ENCODE measurements at regions not wholly inside any gene's neighbourhood (a gene's known extent, or its start where the extent isn't known, plus 50 kb on each side); places are given as distances from the start of the nearest gene placed in this dataset.

DNA sequence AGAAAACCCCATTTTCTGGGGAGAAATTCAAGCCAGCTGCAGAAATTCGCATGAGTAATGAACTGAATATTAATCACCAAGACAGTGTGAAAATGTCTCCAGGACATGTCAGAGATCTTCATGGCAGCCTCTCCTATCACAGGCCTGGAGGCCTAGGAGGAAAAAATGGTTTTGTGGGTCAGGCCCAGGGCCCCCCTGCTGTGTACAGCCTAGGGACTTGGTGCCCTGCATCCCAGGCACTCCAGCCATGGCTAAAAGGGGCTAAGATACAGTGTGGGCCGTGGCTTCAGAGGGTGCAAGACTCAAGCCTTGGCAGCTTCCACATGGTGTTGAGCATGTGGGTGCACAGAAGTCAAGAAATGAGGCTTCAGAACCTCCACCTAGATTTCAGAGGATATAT lies 185.9 kb upstream of the GATB start:
- no peak for DNase-seq (ENCODE audit: low read depth)
- no peak for TF ChIP-seq CTCF (IDR thresholded peaks at IDR 0.05; ENCODE audit: insufficient read depth, low read depth, low read length, missing control alignments)
- H3K4me3 ChIP-seq (ENCODE audit: low read length): no peak overlapping the region

DNA sequence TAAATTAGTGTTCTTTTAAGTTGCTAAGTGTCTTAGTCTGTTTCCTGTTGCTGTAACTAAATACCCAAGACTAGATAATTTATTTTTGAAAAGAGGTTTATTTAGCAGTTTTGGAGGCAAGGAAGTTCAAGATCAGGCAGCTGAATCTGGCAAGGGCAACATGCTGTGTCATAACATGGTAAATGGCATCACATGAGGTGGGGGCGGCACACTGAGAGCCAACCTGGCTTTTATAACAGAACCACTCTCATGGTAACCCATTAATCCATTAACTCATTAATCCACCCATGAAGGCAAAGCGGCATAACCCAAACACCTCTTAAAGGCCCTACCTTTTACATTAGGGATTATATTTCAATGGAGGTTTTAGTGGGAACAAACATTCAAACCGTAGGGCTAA lies 182.2 kb upstream of the GATB start:
- no peak for TF ChIP-seq CTCF (IDR thresholded peaks at IDR 0.05; ENCODE audit: insufficient read depth, low read depth, low read length, missing control alignments)
- H3K4me3 ChIP-seq (ENCODE audit: low read length): no peak overlapping the region
- DNase-seq (ENCODE audit: low read depth): no peak

DNA sequence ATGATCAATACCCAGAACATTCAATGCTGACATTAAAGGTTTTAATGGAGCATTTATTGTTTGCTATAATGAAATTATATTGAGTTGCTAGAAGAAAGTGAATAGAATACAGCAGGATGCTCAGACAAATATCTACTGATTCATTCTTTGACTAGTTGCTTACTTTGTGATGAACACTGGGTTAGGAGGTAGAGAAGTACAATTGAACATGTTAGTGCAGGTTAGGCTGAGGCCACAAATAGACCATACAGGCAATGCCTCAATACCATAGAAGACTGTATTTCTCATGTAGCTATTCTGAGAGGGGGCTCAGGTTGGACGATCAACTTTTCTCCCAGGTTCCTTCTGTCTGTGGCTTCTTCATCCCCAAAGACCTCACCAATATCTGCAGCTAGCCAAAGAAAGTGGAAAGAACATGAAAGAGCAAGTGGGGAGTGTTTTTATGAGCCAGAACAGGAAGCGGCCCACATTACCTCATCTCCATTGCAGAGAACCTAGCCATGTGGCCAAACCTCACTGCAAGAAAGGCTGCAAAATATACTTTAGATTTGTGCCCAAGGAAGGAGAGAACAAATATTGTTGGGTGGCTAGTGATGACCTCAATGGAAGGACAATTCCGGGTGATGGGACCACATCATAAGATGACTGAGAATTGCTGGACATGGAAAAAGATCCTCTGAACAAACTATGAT lies 180.3 kb upstream of the GATB start:
- no peak for TF ChIP-seq CTCF (IDR thresholded peaks at IDR 0.05; ENCODE audit: insufficient read depth, low read depth, low read length, missing control alignments)
- no peak overlapping the region for H3K4me3 ChIP-seq (ENCODE audit: low read length)
- DNase-seq (ENCODE audit: low read depth): peak; percentile 83

DNA sequence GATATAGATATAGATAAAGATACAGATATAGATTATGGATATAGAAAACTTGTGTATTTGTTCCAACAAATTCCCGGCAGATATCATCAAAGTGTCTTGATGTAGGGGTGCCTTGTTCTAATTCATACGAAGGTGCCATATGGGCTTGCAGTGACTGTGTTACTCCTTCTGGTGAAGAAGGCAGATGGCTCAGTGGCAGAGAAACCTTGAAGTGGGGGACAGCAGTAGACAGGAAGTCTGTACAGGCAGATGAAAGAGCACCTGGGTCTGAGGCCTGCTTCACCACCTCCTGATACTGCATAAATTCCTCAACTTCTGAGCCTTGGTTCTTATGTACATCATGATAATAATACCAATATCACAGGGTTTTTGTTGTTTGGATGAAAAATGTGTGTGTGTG lies 179.5 kb upstream of the GATB start:
- DNase-seq (ENCODE audit: low read depth): no peak

DNA sequence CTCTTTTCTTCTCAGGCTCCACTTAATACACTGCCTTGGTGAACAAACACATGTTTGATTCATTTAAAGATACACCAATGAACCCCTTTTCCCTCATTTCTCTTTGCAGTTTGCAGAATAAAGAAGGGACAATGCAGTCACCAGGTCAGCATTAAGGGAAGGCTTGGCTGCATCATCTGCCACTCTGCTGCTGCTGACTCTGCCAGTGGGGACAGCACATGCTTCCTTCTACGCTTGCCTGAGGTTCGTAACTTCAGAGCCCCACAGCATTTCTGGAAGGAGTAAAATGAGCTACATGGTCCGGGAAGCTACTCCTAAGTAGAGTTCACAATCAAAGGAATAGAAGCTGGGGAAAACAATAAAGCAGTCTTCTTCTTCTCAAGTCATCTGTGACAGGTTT lies 178.9 kb upstream of the GATB start:
- DNase-seq (ENCODE audit: low read depth): no peak
- TF ChIP-seq CTCF (IDR thresholded peaks at IDR 0.05; ENCODE audit: insufficient read depth, low read depth, low read length, missing control alignments): no peak
- no peak overlapping the region for H3K4me3 ChIP-seq (ENCODE audit: low read length)

More for the DNA sequence above, 179.5 kb upstream of the GATB start:
- no peak overlapping the region for H3K4me3 ChIP-seq (ENCODE audit: low read length)
- no peak for TF ChIP-seq CTCF (IDR thresholded peaks at IDR 0.05; ENCODE audit: insufficient read depth, low read depth, low read length, missing control alignments)

DNA sequence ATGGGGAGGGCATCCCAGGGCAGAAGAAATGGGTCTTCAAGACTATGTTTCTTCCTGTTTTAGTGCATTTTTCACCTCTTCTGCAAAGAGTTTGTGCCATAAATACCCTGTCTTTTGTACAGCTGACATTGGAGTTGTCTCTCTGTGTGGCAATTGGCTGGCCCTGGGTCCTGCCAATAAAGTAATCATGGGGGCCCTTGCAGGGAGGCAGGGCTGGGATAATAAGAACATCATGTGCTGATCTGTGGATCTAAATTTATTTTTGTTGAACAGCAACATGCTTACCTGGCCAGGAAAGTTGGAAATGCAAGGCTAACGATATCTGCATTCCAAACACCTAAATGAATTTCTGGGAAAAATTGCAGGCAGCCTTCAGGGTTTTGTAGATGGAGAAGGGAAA lies 174.6 kb upstream of the GATB start:
- no peak for DNase-seq (ENCODE audit: low read depth)
- TF ChIP-seq CTCF (IDR thresholded peaks at IDR 0.05; ENCODE audit: insufficient read depth, low read depth, low read length, missing control alignments): no peak
- no peak overlapping the region for H3K4me3 ChIP-seq (ENCODE audit: low read length)

GRCh38 chr4:151934766-151935165 lies 174.0 kb upstream of the GATB start:
- no peak overlapping the region for H3K4me3 ChIP-seq (ENCODE audit: low read length)
- TF ChIP-seq CTCF (IDR thresholded peaks at IDR 0.05; ENCODE audit: insufficient read depth, low read depth, low read length, missing control alignments): no peak
- DNase-seq (ENCODE audit: low read depth): no peak

All from epithelial cell of esophagus (primary cell).